Bronchial epithelial cell (primary cell): ENCODE measurements at regions not wholly inside any gene's neighbourhood (a gene's known extent, or its start where the extent isn't known, plus 50 kb on each side); places are given as distances from the start of the nearest gene placed in this dataset.
"Not testable (repeated sequence)": the region's sequence is repeated elsewhere in the genome, so short reads cannot be mapped to it uniquely, and the experiment has no call there.

Experiments
- DNase-seq: peaks from one replicate; pipeline ENCODE4 v3.0.0-alpha.2; 2010; ENCODE audit warnings: low read depth
- FAIRE-seq: peaks from 2 replicates; lab custom pipeline; 2011; peaks lifted over from hg19 to GRCh38; lab: Jason Lieb, UNC
- H3K27me3 ChIP-seq: 2 replicates; pipeline ENCODE4 v1.5.1; 2011; ENCODE audit warnings: low read length; ENCODE audit not compliant: control insufficient read depth, insufficient read depth
- H3K36me3 ChIP-seq: 2 replicates; pipeline ENCODE4 v1.5.1; 2011; ENCODE audit warnings: low read length; ENCODE audit not compliant: control insufficient read depth, insufficient read depth
- H3K4me3 ChIP-seq: 2 replicates; pipeline ENCODE4 v1.5.1; 2011; ENCODE audit warnings: mild to moderate bottlenecking, low read depth, low read length, control low read depth
- TF ChIP-seq, protein P1 (sequence below): IDR thresholded peaks from 2 replicates; pipeline ENCODE4 v1.5.1; 2011; ENCODE audit warnings: mild to moderate bottlenecking, moderate library complexity, low read length, control low read depth, inconsistent platforms; ENCODE audit not compliant: insufficient read depth, severe bottlenecking

DNA sequence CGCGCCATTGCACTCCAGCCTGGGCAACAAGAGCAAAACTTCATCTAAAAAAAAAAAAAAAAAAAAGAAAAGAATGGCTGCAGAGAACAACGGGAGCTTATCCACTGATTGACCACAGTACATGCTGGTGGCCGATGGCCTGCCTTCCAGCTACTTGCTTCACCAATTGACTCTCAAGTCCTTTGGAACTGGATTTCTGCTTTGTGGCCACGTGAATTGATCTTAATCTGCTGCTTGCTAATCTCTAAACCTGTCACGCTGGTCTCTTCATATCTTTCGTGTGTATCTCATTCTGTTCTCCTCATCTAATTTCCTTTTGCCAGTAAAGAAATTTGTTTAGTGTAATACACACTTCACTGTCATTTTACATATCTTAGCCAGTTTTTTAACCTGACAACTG is 512.5 kb upstream of the CNTNAP5 start:
- TF ChIP-seq, protein P1, sequence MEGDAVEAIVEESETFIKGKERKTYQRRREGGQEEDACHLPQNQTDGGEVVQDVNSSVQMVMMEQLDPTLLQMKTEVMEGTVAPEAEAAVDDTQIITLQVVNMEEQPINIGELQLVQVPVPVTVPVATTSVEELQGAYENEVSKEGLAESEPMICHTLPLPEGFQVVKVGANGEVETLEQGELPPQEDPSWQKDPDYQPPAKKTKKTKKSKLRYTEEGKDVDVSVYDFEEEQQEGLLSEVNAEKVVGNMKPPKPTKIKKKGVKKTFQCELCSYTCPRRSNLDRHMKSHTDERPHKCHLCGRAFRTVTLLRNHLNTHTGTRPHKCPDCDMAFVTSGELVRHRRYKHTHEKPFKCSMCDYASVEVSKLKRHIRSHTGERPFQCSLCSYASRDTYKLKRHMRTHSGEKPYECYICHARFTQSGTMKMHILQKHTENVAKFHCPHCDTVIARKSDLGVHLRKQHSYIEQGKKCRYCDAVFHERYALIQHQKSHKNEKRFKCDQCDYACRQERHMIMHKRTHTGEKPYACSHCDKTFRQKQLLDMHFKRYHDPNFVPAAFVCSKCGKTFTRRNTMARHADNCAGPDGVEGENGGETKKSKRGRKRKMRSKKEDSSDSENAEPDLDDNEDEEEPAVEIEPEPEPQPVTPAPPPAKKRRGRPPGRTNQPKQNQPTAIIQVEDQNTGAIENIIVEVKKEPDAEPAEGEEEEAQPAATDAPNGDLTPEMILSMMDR: no peak
- H3K36me3 ChIP-seq: no peaks in the 10 kb centered on the region
- FAIRE-seq: no peak
- DNase-seq: no peak
- no peak overlapping the region for H3K4me3 ChIP-seq
- H3K27me3 ChIP-seq: no peaks in the 10 kb centered on the region

DNA sequence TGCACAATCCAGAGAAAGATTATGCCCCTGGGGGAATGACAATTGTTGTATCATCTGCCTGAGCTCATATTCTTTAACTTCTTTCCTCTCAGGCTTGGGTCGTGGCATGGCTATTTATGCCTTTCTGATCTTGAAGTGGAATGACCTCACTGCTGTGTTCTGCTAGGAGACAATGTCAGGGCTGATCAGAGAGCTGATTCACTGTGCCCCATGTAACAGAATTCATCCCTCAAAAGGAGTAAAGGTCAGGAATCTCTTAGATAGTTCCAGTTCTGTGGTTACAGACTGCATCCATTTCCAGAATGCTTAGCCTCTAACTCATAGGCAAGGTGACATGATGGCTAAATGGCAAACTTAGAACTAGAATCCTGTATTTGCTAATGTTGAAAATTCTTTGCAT is 511.7 kb upstream of the CNTNAP5 start:
- Histone ChIP-seq H3K27me3 (no peaks in the 10 kb centered on the region), H3K4me3 (no peak overlapping the region), H3K36me3 (no peaks in the 10 kb centered on the region)
- TF ChIP-seq, protein P1: no peak
- FAIRE-seq (peak; percentile 86), DNase-seq (peak; percentile 21)

DNA sequence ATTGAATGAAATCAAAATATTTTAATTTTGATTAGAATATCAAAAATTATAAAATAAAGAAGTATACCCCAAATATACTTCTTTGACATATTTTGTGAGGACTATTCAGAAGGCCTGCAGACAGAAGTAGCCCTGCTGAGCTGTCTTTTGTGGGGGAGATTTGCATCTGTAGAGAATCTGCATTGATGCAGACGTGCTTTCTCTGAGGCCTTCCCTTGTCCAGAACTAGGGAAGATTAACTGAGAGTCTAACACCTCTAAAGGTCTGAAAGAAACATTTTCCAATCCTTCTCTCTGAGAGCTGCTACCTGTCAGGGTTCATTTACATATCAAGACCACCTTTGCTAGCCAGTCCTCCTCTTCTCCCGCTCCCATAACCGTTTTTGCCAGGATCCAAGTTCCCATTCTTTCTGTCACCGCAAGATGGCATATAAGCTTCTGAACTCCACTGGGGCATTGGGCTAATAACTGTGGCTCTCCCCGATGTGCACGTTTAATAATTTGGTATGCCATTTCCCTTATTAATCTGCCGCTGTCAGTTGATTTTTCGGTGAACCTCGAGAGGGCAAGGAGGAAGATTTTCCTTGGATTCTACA is 510.4 kb upstream of the CNTNAP5 start:
- H3K4me3 ChIP-seq: no peak overlapping the region
- H3K36me3 ChIP-seq: no peaks in the 10 kb centered on the region
- TF ChIP-seq, protein P1: peak; percentile 4
- DNase-seq (no peak), FAIRE-seq (no peak)
- no peaks in the 10 kb centered on the region for H3K27me3 ChIP-seq

DNA sequence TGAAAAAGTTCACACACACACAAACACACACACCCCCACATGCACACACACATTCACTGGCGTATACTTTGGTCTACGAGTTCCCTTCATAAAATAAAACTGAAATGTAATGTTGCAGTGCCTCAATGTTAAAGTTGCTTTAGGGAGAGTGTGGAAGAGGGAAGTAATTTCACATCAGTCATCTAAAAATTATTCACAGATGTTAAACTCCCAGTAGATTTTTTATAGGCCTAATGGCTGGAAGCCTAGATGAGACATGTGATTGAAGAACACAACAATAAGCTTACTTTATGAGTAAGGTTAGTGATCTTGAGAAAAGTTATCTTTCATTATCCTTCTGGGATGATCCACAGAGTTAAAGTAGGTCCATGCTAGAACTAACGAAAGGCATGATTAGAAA is 506.7 kb upstream of the CNTNAP5 start:
- TF ChIP-seq, protein P1: no peak
- FAIRE-seq: no peak
- H3K4me3 ChIP-seq: no peak overlapping the region
- peak; percentile 62 for DNase-seq
- H3K27me3 ChIP-seq: no peaks in the 10 kb centered on the region
- no peaks in the 10 kb centered on the region for H3K36me3 ChIP-seq

DNA sequence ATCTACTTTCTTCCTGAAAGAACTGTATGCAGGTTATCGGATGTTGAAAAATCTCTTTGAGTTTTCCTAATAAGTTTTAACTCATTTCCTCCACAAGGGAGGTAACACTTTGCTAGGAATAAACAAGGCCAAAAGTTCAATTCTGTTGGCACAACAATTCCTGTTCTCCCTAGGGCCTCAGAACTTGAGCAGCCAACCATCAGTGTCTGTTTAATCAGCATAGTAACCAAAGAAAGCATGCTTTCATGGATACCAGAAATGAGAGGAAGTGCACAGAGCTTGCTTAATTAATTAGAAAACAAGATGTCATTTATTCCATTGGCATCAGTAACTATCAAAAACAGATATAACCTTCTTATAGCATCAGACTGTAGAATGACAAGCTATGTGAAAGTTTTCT is 503.2 kb upstream of the CNTNAP5 start:
- FAIRE-seq: no peak
- TF ChIP-seq, protein P1: no peak

DNA sequence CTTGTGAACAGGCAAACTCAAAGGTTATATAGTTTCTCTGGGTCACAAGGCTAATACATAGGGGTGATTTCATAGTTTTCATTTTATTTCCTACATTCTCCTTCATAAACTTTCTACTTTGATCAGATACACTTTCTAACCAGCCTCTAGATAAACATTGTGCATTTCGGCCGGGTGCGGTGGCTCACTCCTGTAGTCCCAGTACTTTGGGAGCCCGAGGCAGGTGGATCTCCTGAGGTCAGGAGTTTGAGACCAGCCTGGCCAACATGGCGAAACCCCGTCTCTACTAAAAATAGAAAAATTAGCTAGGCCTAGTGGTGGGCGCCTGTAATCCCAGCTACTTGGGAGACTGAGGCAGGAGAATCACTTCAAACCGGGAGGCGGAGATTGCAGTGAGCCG is 502.6 kb upstream of the CNTNAP5 start:
- H3K27me3 ChIP-seq, FAIRE-seq, DNase-seq, H3K4me3 ChIP-seq, H3K36me3 ChIP-seq: not testable (repeated sequence)

More for the DNA sequence above, 503.2 kb upstream of the CNTNAP5 start:
- no peak overlapping the region for H3K4me3 ChIP-seq
- no peak for DNase-seq
- no peaks in the 10 kb centered on the region for H3K36me3 ChIP-seq
- no peaks in the 10 kb centered on the region for H3K27me3 ChIP-seq
